Effector CD8-positive, alpha-beta T cell (primary cell): ENCODE measurements at regions not wholly inside any gene's neighbourhood (a gene's known extent, or its start where the extent isn't known, plus 50 kb on each side); places are given as distances from the start of the nearest gene placed in this dataset.

Source experiments
- DNase-seq: peaks from one replicate; lab custom pipeline; 2025; lab: John Stamatoyannopoulos, UW

DNA sequence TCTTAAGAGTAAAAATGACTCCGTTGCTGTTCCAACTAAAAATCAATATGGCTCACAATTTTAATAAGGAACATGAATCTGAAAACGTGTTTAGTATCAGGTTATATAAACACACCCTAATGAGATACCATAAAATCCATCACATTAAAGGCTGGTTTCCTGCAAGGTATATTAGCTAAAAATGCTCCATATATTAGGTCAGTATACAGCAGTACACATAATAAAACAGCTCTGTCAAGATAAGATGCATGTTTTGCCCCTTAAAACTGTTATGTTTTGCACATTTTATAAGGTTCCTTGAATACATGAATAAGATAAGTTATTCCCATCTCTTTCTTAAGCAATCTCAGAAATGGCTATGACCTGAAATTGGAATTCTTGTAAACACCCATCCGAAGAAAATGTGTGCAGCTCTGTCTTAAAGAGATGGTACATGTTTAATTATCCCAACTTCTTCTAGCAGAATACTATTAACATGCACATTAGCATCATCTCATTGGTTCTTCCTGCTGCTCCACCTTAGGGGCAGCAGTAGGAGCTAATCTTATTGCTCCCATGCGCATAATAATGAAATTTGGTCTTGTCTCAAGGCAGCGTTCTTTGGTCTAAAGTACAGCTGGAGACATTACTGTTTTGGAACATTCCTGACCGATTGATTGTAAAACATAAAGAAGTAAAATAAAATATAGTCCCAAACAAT lies 836.1 kb upstream of the FANCL start:
- no peak for DNase-seq

DNA sequence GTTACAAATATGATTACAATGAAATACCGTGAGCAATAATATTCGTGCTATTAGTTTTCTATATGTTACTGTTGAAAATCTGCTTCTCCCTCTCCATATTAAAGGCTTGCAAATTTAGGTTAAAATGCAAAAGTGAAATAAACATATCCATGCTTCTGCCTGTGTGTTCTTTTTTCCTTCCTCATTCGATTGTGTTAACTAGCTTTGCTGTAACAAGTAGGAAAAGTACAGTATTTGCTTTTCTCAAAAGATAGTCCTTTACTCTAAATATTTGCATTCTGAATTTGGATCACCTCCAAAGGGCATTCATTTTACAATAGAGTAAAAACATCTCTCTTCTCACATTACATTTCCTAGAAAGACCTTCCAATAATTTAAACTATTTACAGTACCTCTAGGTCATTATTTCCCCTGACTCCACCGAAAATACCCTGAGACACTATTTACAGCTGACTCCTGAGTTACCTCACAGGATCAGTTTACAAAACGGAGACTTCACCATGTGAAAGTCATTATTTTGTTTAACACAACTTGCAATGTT lies 835.0 kb upstream of the FANCL start:
- DNase-seq: no peak

DNA sequence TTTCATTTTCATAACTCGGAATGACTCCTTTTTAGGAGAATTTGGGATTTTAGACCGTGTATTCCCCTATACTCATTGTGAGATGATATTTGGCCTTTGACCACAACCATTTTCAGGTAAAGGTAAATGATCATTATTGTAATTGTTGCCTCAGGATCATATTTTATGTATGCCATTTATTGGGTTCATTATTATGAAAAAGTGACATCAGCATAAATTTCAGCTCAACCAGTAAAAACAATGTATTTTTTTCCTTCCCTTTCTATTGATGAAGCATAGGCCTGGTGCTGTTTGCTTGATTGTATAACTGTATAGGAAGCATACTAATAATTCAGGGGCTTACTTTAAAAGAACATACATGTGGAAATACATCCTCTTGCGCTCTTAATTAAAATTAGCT lies 832.9 kb upstream of the FANCL start:
- DNase-seq: no peak

DNA sequence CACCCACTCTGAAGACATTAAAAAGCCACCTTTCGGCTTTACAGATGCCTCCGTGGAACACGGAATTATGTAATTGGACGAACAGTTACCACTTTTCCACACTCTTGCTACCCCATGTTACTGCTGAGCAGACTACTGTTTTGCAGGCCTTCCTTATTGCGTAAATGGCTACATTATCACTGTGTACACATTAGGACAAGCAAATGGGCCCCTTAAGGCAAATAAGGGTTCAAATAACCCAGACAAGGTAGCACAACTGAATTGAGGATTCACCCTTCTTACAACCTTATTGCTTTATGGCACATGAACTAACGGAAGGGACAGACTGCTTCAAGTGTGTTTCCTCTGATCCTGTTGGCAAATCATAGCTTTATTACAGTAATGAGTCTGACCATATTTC lies 832.2 kb upstream of the FANCL start:
- no peak for DNase-seq

DNA sequence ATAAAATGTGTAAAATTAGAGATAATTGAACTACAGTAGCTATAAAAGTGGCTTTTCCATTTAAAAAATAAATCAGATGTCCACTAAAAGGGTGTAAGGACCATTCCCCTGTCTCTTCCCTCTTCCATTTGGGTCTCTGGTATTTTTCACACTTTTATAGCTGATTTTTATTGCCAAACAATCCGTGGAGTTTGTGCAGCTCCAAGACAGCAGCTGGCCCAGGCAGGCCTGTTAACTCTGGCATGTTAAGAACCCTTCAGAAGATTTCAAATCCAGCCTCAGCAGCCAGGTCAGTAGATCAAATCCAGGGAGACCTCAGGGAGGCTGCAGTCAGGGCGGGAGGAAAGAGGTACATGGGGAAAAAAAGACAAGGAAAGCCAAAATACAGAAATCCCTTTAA lies 827.1 kb upstream of the FANCL start:
- no peak for DNase-seq

DNA sequence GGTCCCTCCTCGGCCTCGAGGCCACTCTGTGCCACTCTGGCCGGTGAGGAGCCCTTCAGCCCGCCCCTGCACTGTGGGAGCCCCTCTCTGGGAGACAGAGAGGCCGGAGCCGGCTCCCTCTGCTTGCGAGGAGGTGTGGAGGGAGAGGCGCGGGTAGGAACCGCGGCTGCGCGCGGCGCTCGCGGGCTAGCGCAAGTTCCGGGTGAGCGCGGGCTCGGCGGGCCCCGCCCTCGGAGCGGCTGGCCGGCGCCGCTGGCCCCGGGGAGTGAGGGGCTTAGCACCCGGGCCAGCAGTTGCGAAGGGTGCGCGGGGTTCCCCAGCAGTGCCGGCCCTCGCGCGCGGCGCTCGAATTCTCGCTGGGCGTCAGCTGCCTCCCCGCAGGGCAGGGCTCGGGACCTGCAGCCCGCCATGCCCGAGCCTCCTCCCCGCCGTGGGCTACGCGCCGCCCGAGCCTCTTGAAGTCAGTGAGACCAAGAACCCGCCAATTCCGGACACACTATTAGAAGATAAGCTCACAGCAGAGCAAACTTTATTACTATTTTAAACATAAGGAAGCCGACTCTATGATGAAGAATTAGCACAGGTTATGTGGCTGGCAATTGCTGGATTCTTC lies 825.8 kb upstream of the FANCL start:
- DNase-seq: no peak

DNA sequence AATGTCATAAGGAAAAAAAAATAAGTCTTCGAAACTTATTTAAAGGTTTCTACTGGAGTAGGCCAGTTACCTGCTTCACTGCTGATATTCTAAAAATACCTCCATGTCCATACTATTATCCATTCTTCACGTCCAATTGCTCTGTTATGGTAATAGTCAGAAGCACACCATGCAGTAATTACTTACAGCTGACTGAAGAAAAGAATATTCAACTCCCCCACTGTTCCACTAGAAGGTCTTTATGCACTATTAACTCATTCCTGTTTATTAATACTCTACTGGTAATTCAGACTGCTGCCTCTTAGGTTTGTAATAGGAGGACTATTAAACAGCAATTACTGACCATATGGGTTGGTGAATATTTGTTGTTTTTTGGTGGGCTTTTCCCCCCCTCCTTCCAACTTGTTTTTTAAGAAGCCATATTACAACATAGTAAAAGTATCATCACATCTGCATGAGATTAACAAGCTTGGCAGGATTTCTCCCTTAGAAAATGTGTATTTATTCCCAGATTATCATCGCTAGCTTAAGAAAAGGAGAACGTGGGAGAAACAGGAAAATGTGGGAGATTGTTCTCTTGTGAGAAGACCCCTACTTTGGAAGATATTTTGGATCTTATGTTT lies 806.4 kb upstream of the FANCL start:
- no peak for DNase-seq

DNA sequence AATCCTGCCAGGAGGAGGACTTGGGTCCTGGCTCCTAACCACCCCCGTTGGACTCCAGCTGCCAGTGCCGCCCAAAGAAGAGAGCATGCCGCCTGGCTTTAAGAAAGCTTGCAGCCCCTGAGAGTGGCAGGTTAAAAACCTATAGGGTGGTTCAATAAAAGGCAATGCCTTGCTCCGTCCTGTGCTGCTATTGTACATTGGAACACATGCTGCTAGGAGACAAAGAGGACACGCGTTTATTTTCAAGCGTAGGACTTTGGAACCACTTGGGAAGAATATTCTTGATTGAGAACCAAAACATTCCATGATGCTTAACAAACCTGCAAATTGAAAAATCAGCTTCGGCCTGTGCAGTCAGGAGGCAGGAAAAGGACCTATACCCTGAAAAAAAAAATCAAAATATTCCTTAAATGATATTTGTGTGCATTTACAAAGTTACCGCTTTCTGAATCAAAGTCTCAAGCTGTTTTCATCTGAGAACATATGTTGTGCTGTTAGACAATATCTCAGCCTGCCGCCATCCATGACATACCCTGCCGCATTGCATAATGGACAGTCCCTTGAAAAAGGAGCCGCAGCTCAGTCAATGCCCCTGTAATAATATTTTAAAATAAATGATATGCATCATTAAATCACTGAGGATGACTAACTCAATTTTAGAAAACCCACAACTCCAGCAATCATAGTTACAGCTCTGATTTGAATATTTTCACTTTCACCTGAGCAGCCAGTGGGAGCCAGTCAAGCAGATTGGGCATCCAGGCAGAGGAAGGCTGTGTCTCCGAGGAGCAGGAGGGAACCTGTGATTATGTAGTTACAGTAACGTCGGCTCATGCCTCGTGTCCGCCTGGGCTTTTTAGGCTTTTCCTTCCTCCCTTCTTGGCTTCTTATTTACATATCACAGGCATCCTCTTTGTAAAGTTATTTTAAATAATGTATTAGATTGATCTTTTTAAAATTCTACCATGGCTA lies 805.6 kb upstream of the FANCL start:
- DNase-seq: no peak

DNA sequence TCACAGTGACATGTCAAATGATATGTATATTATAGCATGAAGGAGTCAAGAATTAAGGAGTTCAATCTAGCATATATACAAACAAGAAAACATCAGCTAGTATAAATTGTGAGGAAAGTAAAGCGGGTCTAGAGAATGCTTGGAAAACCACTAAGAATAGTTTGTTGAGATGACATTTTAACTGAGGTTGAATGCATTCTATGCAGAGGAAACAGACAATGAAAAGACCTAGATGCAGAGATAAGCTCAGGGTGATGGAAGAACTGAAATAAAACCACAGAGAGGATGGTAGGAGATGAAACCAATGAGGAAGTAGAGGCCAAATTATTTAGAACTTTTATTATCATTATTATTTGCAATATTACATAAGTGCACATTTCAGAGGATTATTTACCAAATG lies 803.6 kb upstream of the FANCL start:
- no peak for DNase-seq

DNA sequence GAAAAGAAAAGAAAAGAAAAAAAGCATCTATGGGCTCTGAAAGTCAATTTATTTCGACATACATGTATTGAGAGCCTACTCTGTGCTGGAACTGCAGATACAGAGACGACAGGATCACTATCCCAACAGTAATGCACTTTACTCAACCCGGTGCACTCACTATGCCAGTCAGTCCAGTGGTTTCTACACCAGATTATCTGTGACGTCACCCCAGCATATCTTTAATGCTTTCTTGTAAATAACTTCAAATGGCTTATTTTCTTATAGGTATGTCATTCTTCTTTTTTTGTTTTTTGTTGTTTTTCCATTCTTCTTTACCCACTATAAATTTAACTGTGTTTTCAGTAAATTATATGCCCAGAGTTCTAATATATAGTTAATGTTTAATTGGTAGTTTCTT lies 800.0 kb upstream of the FANCL start:
- DNase-seq: no peak

DNA sequence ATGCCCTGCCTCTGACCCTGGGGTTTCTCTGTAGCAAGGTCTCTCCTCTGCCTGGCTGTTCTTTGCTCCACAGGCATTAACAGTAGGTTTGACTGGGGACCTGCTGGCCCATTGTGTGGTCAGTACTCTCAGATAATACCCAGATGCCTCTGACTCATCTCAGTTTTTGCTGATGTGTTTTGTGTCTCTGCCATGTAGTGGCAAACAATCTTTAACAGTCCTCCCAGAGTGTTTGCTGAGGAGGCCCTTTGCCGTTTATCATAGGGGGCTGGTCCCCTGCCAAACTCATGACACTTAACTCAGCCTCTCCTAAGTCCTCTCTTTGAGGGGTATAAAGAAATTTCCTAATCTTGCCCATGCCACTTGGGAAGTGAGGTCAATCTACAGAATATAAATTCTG lies 793.7 kb upstream of the FANCL start:
- DNase-seq: no peak

DNA sequence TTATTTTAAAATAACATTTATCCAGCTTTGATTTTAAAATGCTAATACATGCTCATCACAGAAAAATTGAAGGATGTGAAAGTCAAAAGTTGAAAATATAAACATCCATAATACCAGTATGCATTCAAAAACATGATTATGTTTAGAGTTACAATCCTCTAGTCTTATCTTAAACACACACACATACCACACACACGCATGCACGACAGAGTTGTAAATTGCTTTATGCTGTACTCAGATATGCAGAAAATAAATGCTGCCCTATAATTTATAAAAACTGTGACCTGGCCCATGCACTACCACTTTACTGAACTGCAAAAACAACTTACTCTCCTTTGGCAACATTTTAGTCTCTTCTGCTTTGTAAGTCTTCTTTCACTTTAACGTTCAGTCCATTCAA lies 793.0 kb upstream of the FANCL start:
- no peak for DNase-seq

DNA sequence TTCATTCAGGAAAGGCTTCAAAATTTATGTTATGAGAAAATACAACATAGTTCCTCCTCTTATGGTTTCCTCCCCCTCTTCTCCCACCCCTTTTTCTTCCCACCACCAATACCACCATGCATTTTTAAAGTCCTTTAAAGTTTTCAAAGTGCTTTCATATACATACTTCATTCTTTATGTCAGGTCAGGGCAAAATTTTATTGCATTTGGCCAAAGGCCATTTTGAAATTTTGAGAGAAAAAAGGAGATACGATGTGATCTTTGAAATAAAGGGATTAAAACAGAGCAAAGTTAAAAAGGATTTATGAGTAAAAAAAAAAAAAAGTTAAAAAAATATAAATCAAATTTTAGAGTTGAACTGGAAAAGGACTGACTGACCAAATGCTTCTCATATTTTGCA lies 792.5 kb upstream of the FANCL start:
- no peak for DNase-seq

DNA sequence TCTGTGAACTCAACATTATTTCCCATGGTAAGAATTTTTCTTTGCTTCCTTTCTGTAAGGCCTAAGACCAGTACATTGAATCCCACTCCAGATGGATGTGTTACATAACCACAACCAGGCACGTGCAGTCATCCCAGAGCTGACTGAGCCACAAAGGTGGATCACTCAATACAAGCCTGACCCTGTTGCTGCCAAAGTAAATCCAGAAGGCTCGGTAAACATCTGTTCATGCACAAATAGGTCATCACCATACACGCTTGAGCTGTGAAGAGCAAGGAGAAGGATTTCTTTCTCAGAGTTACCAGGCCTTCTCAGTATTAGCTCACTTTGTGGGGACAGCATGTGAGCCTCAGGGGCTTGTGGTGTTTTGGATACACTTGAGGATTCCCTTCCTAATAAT lies 791.4 kb upstream of the FANCL start:
- no peak for DNase-seq

DNA sequence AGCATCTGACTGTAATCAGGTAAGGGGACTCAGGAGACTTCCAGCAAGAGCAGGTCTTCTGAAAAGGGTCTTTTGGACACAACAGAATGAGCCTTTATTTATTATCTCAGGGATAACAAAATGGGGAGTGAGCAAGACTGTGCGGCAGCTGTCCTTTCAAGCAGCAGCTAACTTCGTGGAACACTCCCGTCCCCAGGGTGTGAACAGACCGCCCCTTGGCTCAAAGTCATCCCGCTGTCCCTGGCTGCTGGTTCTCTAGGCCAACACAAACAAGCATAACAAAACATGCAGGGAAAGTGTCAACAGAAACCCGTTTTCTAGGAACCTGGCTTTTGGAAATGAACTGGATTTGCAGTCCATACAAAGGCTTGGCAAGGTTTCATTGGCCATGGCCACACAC lies 787.9 kb upstream of the FANCL start:
- no peak for DNase-seq

DNA sequence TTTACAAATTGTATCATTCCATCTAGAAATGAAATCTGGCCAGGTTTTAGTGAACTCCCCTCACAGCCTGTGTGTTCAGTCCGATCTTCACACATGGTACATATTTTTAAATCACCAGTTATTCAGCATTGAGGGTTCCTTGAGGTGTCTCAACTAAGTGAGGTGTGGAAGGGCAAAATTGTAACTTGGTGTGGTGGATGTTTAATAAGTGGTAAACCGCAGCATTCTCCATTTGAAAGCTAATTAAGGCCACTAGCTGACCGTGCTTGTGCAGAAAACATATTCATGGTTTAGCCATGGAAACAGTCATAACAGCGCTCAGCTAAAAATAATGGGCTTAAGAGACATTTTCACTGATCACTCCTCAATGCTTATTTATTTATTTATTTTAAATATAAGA lies 786.2 kb upstream of the FANCL start:
- no peak for DNase-seq

DNA sequence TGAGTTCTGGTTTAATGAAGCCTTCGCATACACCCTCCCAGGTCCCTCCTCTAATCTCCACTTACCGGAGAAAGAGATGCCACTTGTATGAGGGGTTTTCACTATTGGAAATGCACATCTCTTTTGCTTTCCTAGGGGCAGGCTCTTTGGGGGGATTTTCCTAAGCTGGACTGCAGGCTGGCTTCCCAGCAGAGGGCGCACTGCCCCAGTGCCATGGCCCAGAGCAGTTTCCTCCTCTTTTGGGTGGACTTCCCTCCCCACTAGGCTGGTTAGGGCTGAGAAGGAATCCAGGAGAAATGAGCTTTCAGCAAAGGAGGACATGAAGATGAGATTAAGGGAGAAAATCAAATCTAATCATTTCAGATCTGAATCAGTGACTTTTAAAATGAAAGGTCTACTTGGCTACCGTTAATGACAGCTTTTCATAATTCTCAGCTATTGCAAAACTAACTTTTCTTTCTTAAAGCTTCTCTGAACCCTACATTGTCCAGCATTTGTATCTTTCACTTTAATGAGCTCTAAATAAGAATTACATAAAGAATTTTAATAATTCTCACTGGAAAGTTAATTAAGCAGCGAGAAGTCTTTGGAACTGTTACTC lies 784.1 kb upstream of the FANCL start:
- no peak for DNase-seq

DNA sequence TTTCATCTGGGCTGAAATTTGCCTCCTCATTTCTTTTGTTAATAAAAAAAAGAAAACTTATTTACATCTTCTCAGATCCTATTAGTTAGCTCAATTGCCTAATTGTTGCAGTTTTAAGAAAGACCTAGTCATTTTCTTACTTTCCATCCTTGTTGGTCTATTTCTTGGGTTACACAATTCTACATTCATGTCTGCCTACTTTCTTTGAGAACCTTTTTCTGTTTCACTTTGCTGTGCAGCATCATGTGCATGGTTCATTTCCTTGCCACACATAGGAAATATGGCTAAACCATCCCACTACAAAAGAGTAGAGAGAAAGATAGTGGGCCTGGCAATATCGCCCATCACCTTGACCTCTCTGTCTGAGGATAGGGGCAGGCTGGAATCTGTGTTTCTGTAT lies 780.7 kb upstream of the FANCL start:
- DNase-seq: no peak

DNA sequence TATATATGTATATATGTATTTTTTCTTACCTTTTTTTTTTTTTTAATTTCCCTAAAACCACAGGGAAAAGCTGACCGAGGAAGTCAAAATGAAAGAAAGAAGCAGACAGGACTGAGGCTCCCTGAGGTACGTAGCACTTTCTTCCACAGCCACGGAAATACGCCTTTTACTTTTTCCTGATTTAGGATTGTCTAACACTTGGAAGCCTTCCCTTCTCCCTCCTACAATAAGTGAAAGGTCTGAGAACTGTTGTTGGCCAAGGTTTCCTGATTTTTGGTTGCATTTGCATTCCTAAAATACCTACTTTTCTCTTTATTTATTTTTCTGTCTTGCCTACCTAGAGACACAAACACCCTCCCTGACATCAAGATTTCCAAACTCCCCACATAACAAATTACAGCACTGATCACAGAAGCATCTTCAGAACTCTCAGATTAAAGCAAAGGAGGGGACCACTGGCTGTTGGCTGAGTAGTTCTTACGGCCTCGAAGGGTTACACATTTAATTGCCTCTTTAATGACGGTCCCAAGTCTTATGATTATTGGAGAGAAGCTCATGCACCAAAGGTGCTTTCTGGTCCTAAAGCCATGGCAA lies 778.5 kb upstream of the FANCL start:
- no peak for DNase-seq

DNA sequence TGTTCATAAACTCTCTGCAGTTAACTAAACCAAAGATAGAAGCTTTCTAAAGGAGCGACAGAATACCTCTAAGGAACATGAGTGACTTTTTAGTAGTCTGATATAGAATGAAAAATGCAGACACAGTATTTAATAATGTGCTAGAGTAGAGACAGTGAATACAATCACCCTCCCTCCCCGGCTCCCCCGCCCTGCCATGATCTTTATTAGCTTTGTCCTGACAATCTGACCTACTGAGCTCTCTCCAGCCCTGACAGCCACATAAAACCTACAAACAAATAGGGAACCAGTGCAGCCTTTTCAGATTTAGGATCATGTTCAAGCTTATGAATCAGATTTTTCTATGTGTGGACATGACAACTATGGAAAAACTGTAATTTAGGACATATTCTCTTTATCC lies 777.6 kb upstream of the FANCL start:
- DNase-seq: no peak

DNA sequence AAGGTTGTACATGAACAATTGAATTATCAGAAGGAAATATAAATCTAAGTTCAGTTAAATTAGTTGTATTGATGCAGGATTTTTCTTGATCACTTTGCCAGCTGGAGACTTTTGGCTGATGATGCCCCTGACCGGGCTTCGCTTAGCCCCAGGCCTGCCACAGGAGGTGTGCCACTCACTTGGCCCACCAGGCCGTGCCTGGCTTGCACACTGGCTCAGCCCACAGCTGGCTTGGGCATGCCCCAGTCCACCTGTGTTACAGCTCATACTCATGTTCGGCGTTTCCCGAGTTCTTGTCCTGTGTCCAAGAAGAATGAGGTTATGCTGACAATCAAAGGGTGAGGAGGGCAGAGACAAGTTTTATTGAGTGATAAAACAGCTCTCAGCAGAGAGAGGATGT lies 773.9 kb upstream of the FANCL start:
- no peak for DNase-seq
